ENCODE measurements at regions not wholly inside any gene's neighbourhood (a gene's known extent, or its start where the extent isn't known, plus 50 kb on each side); places are given as distances from the start of the nearest gene placed in this dataset.

- no peak for DNase-seq (ENCODE audit: extremely low spot score)
- POLR2A ChIA-PET, result no interaction called here
- CTCF ChIA-PET, result no interaction called here
- TF ChIP-seq CTCF (IDR thresholded peaks at IDR 0.05; ENCODE audit: control extremely low read depth, extremely low read depth, low read depth, missing control alignments), result no peak
These were observed 79.0 kb upstream of the SHISAL1 start for GRCh38 chr22:44391481-44392445.

GRCh38 chr22:44391015-44391414 lies 78.3 kb upstream of the SHISAL1 start:
- no peak for DNase-seq (ENCODE audit: extremely low spot score)
- ChIA-PET POLR2A (no interaction called here), CTCF (no interaction called here)
- TF ChIP-seq CTCF (IDR thresholded peaks at IDR 0.05; ENCODE audit: control extremely low read depth, extremely low read depth, low read depth, missing control alignments), result no peak

- CTCF ChIA-PET, result no interaction called here
- POLR2A ChIA-PET, result no interaction called here
- no peak for DNase-seq (ENCODE audit: extremely low spot score)
- no peak for TF ChIP-seq CTCF (IDR thresholded peaks at IDR 0.05; ENCODE audit: control extremely low read depth, extremely low read depth, low read depth, missing control alignments)
These were observed 77.8 kb upstream of the SHISAL1 start for GRCh38 chr22:44390613-44390970.

GRCh38 chr22:44389926-44390612 lies 77.3 kb upstream of the SHISAL1 start:
- CTCF ChIA-PET, result no interaction called here
- no peak for DNase-seq (ENCODE audit: extremely low spot score)

GRCh38 chr22:44389181-44389580 lies 76.4 kb upstream of the SHISAL1 start:
- CTCF ChIA-PET, result no interaction called here
- TF ChIP-seq CTCF (IDR thresholded peaks at IDR 0.05; ENCODE audit: control extremely low read depth, extremely low read depth, low read depth, missing control alignments), result no peak
- POLR2A ChIA-PET, result no interaction called here
- DNase-seq (ENCODE audit: extremely low spot score), result no peak

More at GRCh38 chr22:44389926-44390612, 77.3 kb upstream of the SHISAL1 start:
- TF ChIP-seq CTCF (IDR thresholded peaks at IDR 0.05; ENCODE audit: control extremely low read depth, extremely low read depth, low read depth, missing control alignments), result no peak
- POLR2A ChIA-PET, result no interaction called here

- ChIA-PET POLR2A (no interaction called here), CTCF (no interaction called here)
- DNase-seq (ENCODE audit: extremely low spot score), result no peak
- TF ChIP-seq CTCF (IDR thresholded peaks at IDR 0.05; ENCODE audit: control extremely low read depth, extremely low read depth, low read depth, missing control alignments), result no peak
These were observed 74.7 kb upstream of the SHISAL1 start for GRCh38 chr22:44387486-44387885.

Measured in GM10248 (cell line).